GM12892 (cell line): ENCODE measurements at regions not wholly inside any gene's neighbourhood (a gene's known extent, or its start where the extent isn't known, plus 50 kb on each side); places are given as distances from the start of the nearest gene placed in this dataset.

Source experiments
- DNase-seq: peaks from one replicate; pipeline ENCODE4 v3.0.0; 2011; ENCODE audit not compliant: insufficient read length
- FAIRE-seq: peaks from 2 replicates; lab custom pipeline; 2011; peaks lifted over from hg19 to GRCh38; lab: Jason Lieb, UNC
- POLR2A ChIP-seq: IDR thresholded peaks from 2 replicates; pipeline ENCODE4 v1.6.1; 2011; ENCODE audit warnings: low read depth, low read length, control low read depth
- POLR2AphosphoS5 ChIP-seq: IDR thresholded peaks from 2 replicates; pipeline ENCODE4 v1.6.1; 2011; ENCODE audit warnings: low read depth, low read length, control low read depth
- TAF1 ChIP-seq: IDR thresholded peaks from 2 replicates; pipeline ENCODE4 v1.6.1; 2011; ENCODE audit warnings: low read depth, mild to moderate bottlenecking, control low read depth, low read length, borderline replicate concordance

GRCh38 chr2:19264852-19265251, 93.6 kb downstream of the OSR1 start:
- no peak for TF ChIP-seq POLR2AphosphoS5
- no peak for FAIRE-seq
- no peak for DNase-seq

GRCh38 chr2:19262150-19262549, 96.3 kb downstream of the OSR1 start:
- FAIRE-seq (no peak), DNase-seq (no peak)
- TF ChIP-seq POLR2A (no peak), POLR2AphosphoS5 (no peak), TAF1 (no peak)

- DNase-seq (no peak), FAIRE-seq (no peak)
- TF ChIP-seq POLR2AphosphoS5 (no peak), POLR2A (no peak), TAF1 (no peak)
Measured at GRCh38 chr2:19261061-19261460, 97.4 kb downstream of the OSR1 start.

DNA sequence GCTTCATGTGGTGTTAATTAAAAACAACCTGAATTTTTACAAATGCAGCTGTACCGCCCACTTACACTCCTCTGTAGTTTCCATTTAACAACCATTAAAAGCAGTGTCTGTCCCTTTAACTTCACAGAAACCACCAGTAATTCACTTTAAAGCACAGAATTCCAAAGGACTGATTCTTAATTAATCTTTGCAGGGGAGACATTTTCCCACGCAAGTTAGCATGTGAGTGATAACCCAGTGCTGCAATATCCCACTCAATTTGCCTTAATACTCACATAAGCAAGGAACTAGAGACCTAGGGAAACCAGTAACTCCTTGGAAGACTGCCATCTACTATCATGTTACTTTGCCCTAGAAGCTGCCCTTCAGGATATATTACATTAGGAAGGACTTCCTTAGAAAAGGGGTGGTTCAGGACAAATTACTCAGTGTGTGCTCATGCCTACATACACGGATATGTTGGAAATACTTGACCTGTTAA, 102.3 kb downstream of the OSR1 start:
- TF ChIP-seq POLR2AphosphoS5: no peak
- TF ChIP-seq TAF1: no peak
- TF ChIP-seq POLR2A: no peak
- no peak for FAIRE-seq
- no peak for DNase-seq

- FAIRE-seq (no peak), DNase-seq (no peak)
- TF ChIP-seq POLR2AphosphoS5: no peak
- no peak for TF ChIP-seq POLR2A
- TF ChIP-seq TAF1: no peak
Measured at GRCh38 chr2:19255481-19255880, 102.9 kb downstream of the OSR1 start.

DNA sequence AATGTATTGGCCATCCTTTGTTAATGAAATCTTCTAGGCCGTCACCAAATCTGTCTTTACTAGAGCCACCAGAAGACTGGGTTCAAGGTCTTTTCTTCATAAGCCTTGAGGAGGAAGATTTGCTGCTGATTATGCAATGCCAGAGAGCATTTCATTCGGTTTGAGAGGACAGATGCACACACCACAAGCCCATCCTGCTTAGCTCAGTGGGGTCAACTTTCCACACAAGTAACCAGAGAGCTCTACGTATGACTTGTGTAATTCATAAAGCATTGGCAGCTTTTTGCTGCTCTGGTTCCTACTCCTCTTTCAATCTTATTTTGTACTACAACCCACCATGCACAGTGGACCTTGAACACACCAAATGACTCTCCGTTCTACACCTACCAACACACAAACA, 106.9 kb downstream of the OSR1 start:
- FAIRE-seq (no peak), DNase-seq (no peak)
- TF ChIP-seq POLR2A (no peak), POLR2AphosphoS5 (no peak), TAF1 (no peak)

GRCh38 chr2:19250906-19251305, 107.5 kb downstream of the OSR1 start:
- no peak for TF ChIP-seq TAF1
- no peak for TF ChIP-seq POLR2AphosphoS5
- no peak for TF ChIP-seq POLR2A
- DNase-seq: no peak
- no peak for FAIRE-seq

GRCh38 chr2:19247186-19247585, 111.2 kb downstream of the OSR1 start:
- TF ChIP-seq TAF1 (no peak), POLR2A (no peak), POLR2AphosphoS5 (no peak)
- FAIRE-seq (no peak), DNase-seq (no peak)

GRCh38 chr2:19246496-19246895, 111.9 kb downstream of the OSR1 start:
- TF ChIP-seq POLR2A: no peak
- TF ChIP-seq TAF1: no peak
- TF ChIP-seq POLR2AphosphoS5: no peak
- FAIRE-seq (no peak), DNase-seq (no peak)

DNA sequence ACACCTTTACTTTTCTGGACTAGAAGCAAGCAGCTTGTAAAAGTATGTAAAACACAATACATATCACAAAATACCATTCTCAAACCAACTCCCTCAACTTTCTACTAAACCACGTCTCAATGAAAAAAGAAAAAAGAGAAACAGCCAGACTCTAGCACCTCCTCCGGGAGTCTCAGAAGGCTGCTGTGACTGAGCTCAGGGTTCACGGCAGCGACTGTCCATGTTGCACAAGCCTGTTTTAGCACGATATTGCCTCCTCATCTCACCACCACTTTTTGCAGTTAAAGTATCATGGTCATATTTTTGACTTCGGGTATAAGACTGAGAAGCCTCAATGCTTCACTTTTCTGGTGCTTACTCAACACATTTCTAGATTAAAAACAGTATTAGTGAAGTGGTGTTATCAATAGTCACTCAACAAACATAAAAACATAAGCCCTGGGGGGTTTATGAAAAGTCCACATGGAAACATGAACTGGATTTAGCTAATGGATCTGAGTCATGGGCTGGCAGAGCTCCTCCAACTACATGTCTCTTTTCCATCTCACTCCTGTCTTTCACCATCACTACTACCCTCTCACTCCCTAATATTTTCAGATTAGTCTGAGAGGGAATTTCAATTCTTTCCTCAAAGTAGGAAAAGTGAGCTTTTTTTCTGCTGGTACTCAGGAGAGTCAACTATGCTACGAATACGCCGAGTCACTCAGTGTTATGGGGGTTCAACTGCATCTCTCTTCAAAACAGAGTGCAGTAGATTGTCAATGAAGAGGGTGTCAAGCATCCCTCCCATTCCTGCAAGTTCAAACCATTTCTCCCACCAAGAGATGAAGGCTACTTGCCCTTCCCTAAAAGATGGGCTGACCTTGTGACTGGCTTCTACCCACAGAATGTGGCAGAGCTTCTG, 113.7 kb downstream of the OSR1 start:
- FAIRE-seq: no peak
- no peak for DNase-seq
- no peak for TF ChIP-seq TAF1
- no peak for TF ChIP-seq POLR2A
- TF ChIP-seq POLR2AphosphoS5: no peak

DNA sequence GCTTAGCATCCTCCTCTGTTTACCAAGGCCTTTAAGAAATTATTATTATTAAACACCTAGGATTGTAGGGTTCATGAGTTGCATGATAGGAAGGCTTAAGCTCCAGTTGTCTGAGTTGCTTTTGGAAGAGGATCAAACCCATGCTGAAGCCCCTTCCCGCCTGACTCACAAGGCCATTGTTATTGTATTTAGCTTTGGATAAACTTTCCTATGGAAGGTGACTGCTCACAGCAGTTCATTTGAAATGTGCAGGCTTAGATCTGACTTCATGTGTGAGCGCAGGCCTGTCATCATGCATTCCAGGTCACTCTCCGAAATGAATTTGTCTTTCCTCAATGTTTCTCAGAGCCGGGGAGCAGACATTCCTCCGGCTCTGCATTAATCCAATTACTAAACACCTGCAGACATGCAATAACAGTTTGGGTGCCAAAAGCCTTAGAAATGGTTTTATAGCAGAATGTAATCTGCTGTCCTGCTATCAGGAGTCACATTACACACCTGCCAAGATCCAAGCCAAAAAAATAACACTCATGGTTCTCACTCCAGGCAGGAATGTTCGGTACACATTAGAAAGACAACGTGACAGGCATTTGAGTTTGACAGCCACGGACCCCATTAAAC, 119.9 kb downstream of the OSR1 start:
- TF ChIP-seq POLR2AphosphoS5: no peak
- TF ChIP-seq TAF1: no peak
- no peak for TF ChIP-seq POLR2A
- DNase-seq: no peak
- no peak for FAIRE-seq

- TF ChIP-seq POLR2A (no peak), TAF1 (no peak), POLR2AphosphoS5 (no peak)
- FAIRE-seq (no peak), DNase-seq (no peak)
Measured at GRCh38 chr2:19235308-19235707, 123.1 kb downstream of the OSR1 start.

DNA sequence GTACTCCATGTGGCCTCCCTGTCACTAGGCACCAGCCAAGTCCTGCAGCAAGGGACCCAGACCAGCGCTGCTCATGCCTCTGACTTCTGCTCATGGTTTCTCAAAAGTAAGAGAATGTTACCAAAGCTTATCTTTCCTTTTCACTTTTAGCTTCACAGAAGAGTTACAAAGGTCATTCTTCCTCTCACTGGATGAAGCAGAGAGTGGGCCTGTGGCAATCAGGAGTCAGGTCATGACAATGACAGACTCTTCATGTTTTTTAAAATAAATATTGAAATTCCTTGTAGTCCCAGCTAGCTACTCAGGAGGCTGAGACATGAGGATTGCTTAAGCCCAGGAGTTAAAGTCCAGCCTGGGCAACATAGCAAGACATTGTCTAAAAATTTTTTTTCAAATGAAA, 126.1 kb downstream of the OSR1 start:
- DNase-seq (no peak), FAIRE-seq (no peak)
- no peak for TF ChIP-seq POLR2AphosphoS5
- TF ChIP-seq TAF1: no peak
